AG04450 (cell line): ENCODE measurements at regions not wholly inside any gene's neighbourhood (a gene's known extent, or its start where the extent isn't known, plus 50 kb on each side); places are given as distances from the start of the nearest gene placed in this dataset.

Experiments used
- CTCF ChIA-PET: fragments of 300-600, 350-600 bp; formaldehyde crosslinking; extraction: SDS; loops from one replicate; lab custom pipeline; 2022; ENCODE audit warnings: antibody characterized with exemption, inconsistent platforms; lab: Charles Lee
- POLR2A ChIA-PET: fragments of 350-600 bp; formaldehyde crosslinking; extraction: SDS; loops from one replicate; lab custom pipeline; 2021; ENCODE audit warnings: antibody characterized with exemption, inconsistent platforms; lab: Yijun Ruan, JAX
- DNase-seq: peaks from one replicate; pipeline ENCODE4 v3.0.0-alpha.2; 2011; ENCODE audit warnings: low read depth, low spot score
- H3K27ac ChIP-seq: one replicate; pipeline ENCODE4 v1.5.1; 2012; ENCODE audit warnings: low read depth, low read length, control low read depth
- H3K27me3 ChIP-seq: one replicate; pipeline ENCODE4 v1.6.0; 2012; ENCODE audit warnings: low read length; ENCODE audit not compliant: control insufficient read depth, insufficient read depth
- H3K4me3 ChIP-seq: 2 replicates; pipeline ENCODE4 v1.5.1; 2011; ENCODE audit warnings: mild to moderate bottlenecking, low read depth, low read length, control low read depth
- H3K9me3 ChIP-seq: 2 replicates; pipeline ENCODE4 v1.5.1; 2012; ENCODE audit warnings: low read length; ENCODE audit not compliant: control insufficient read depth, insufficient read depth
- CTCF ChIP-seq: IDR thresholded peaks from 2 replicates; pipeline ENCODE4 v1.5.1; 2011; ENCODE audit warnings: low read depth, low read length, control low read depth, inconsistent platforms

DNA sequence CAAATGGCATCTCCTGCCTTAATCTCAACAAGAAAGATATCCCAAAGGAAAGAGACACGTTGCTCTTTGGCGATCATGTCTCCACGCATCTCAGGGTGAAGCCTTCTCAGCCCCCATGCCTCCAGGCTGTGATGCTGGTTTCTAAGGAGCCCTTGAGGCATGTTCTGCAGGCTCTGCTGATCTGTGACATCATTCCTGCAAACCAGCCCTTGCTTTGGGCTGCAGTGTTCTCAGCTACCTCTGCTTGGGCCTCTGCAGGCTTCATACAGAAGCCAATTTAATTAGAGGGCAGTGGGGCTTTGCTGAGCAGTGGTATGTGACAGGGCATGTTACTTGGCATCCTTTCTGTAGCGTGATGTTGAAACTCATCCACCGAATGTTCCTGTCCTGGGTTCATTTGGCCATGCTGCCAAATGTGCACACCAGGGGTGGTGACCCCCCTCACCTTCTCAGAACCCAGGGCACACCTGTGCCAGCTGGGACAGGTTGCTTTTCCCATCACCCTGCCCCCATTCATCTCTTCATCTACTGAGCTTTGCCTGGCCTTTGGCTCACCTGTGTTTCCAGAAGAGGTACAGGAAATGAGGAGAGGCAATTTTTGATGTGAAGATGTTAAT lies 230.9 kb downstream of the TEX29 start:
- DNase-seq: no peak
- TF ChIP-seq CTCF: no peak
- CTCF ChIA-PET: no interaction called here
- POLR2A ChIA-PET: no interaction called here
- H3K27ac ChIP-seq: no peak overlapping the region
- H3K4me3 ChIP-seq: no peak overlapping the region
- H3K9me3 ChIP-seq: peaks cover 68% of the 10 kb centered on the region
- H3K27me3 ChIP-seq: no peaks in the 10 kb centered on the region

DNA sequence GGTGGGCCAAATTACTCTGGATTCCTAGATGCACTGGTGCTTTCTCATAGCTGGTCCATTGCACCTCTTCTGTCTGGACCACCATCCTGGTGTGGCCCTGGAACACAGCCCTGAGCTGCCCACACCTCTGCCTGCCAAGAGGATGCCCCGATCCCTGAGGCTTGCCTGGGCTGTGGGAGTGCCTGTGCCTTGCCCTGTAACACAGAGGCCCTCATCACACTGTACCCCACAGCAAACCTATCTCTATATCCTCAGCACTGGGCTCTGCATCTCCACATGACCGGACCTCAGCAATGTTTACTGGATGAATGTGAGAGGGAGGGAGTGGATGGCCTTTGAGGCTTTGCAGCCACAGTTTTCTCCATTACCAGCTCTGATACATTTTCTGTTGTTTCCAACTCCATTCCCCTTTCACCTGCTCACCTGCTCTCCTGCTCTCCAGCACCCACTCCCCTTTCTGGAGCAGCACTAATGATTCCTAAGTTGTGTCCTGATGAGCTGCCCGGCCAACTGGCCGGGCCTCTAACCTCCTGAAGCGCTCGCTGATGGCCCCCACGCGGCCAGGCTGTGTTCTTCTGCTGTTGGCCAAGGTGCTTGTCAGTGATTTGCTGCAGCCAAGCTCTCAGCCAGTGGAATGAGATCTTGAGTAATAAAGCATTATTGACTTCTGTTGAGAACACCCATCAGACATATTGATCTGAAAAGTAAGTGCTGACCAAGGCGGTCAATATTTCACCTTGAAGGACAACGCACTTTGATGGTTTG lies 232.6 kb downstream of the TEX29 start:
- ChIA-PET CTCF (no interaction called here), POLR2A (no interaction called here)
- Histone ChIP-seq H3K9me3 (peaks cover 59% of the 10 kb centered on the region), H3K27me3 (no peaks in the 10 kb centered on the region), H3K4me3 (no peak overlapping the region), H3K27ac (no peak overlapping the region)
- no peak for TF ChIP-seq CTCF
- DNase-seq: no peak

GRCh38 chr13:111554539-111555267 lies 234.3 kb downstream of the TEX29 start:
- no peak for DNase-seq
- POLR2A ChIA-PET: no interaction called here
- Histone ChIP-seq H3K9me3 (peaks cover 61% of the 10 kb centered on the region), H3K4me3 (no peak overlapping the region), H3K27me3 (no peaks in the 10 kb centered on the region), H3K27ac (no peak overlapping the region)
- no peak for TF ChIP-seq CTCF
- CTCF ChIA-PET: no interaction called here

DNA sequence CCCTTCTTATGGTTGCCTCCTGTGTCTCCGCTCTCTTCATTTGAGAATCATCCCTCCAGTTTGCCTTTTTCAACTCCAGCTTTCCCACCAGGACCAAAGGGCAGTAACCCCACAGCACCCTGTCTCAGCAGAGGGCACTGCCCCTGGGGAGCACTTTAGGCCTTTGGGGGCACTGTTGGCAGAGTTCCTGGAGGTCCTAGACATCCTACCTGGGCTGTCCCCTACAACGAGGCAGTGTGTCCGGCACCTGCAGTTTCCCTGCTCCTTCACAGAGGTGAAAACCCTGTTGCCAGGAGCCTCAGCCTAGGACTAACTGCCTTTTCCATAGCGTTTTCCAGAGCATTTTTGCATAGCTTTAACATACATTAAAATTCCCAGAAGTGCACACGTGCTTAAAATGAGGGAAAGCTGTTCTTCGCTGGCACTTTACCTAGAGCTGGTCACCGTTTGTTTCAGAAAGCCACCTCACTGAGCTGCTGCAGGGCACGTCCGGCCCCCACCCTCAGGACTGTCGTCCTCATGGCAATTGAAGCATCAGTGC lies 234.9 kb downstream of the TEX29 start:
- no peak overlapping the region for H3K27ac ChIP-seq
- no peak for DNase-seq
- H3K27me3 ChIP-seq: no peaks in the 10 kb centered on the region
- ChIA-PET POLR2A (no interaction called here), CTCF (no interaction called here)
- H3K9me3 ChIP-seq: peaks cover 67% of the 10 kb centered on the region
- no peak for TF ChIP-seq CTCF
- H3K4me3 ChIP-seq: no peak overlapping the region
